ENCODE measurements at regions not wholly inside any gene's neighbourhood (a gene's known extent, or its start where the extent isn't known, plus 50 kb on each side); places are given as distances from the start of the nearest gene placed in this dataset.

DNA sequence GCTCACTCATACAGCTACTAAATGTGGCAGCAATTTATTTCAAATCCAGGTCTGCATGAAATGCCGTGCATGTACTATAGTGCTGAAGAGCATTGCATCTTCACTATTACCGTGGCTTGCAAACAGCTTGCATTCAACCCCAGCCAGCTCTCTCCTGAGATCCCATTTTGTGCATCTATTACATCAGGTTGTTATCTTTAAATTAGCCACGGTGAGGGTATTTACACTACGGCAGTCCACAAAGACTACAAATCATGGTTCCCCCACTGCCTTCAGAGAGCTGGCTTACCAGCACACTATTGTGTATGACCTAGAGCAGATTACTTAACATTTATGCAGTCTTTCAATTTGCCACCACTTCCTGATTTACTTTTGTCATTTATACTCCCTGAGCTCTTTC is 621.3 kb upstream of the LRATD1 start:
- Mint-ChIP-seq H3K27ac (no peak overlapping the region), H3K9me3 (peaks cover 13% of the 10 kb centered on the region), H3K4me1 (ENCODE audit: low read depth) (no peaks in the 10 kb centered on the region), H3K27me3 (no peaks in the 10 kb centered on the region), H3K4me3 (no peak overlapping the region), H3K36me3 (ENCODE audit: low read depth) (no peaks in the 10 kb centered on the region)
- ATAC-seq = no peak
- POLR2A ChIA-PET = no interaction called here
- intact Hi-C loops (cut with micrococcal nuclease) = no loop called here
- CTCF ChIA-PET = no interaction called here
- TF ChIP-seq, protein P1, sequence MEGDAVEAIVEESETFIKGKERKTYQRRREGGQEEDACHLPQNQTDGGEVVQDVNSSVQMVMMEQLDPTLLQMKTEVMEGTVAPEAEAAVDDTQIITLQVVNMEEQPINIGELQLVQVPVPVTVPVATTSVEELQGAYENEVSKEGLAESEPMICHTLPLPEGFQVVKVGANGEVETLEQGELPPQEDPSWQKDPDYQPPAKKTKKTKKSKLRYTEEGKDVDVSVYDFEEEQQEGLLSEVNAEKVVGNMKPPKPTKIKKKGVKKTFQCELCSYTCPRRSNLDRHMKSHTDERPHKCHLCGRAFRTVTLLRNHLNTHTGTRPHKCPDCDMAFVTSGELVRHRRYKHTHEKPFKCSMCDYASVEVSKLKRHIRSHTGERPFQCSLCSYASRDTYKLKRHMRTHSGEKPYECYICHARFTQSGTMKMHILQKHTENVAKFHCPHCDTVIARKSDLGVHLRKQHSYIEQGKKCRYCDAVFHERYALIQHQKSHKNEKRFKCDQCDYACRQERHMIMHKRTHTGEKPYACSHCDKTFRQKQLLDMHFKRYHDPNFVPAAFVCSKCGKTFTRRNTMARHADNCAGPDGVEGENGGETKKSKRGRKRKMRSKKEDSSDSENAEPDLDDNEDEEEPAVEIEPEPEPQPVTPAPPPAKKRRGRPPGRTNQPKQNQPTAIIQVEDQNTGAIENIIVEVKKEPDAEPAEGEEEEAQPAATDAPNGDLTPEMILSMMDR (IDR thresholded peaks at IDR 0.05) = no peak
- no peak for DNase-seq

DNA sequence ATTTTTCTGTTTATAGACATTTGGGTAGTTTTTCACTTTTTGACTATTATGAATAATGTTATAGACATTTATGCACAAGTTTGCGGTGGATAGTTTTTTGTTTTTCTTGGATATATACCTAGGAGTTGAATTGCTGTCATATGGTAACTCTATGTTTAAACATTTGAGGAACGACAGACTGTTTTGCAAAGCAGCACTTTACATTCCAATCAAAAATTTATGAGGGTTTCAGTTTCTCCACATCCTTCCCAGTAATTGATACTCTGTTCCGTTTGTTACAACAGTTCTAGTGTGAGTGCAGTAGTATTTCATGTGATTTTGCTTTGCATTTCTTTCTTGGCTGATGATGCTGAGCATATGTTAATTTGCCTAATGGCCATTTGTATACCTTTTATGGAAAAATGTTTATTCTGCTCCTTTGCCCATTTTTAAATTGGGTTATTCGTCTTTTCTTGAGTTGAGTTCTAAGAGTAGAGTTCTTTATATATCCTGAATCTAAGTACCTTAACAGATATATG is 617.3 kb upstream of the LRATD1 start:
- Mint-ChIP-seq H3K4me3 (no peak overlapping the region), H3K27ac (no peak overlapping the region), H3K27me3 (no peaks in the 10 kb centered on the region), H3K9me3 (peaks cover 12% of the 10 kb centered on the region), H3K4me1 (ENCODE audit: low read depth) (no peaks in the 10 kb centered on the region), H3K36me3 (ENCODE audit: low read depth) (no peaks in the 10 kb centered on the region)
- DNase-seq (no peak), ATAC-seq (no peak)
- ChIA-PET POLR2A (no interaction called here), CTCF (no interaction called here)
- TF ChIP-seq, protein P1 (IDR thresholded peaks at IDR 0.05) = no peak
- intact Hi-C loops (cut with micrococcal nuclease) = no loop called here

DNA sequence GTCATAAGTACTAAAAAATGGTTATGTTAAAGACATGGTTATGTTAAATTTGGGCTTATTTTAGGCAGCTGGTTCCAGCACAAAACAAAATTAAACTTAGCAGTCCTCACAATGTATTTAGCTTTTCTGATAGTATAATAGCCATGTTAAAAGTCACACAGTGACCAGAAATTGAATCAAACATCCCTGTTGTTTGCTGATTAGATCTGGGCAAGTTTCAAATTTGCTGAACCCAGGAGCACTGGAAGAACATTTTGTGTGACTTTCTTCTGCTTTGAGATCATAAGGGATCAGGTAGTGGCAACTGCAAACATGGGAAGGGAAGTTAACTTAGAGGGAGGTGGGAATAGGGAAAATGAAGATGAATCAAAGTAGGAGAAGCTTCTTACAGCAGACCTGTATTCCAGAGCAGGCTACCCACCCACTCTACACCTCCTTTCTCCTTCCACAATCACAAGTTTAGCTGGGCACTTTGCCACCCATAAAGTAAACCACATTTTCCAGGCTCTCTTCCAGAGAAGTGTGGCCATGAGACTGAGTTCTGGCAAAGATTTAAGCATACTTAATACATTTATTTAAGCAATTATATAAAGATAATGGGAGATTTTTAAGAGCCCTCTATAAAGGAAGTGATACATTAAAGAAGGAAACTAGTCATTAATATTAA is 616.1 kb upstream of the LRATD1 start:
- ChIA-PET CTCF (no interaction called here), POLR2A (no interaction called here)
- Mint-ChIP-seq H3K27ac (no peak overlapping the region), H3K36me3 (ENCODE audit: low read depth) (no peaks in the 10 kb centered on the region), H3K4me1 (ENCODE audit: low read depth) (no peaks in the 10 kb centered on the region), H3K4me3 (no peak overlapping the region), H3K27me3 (no peaks in the 10 kb centered on the region), H3K9me3 (peaks cover 9% of the 10 kb centered on the region)
- intact Hi-C loops (cut with micrococcal nuclease) = no loop called here
- no peak for DNase-seq
- TF ChIP-seq, protein P1 (IDR thresholded peaks at IDR 0.05) = no peak
- ATAC-seq = no peak

DNA sequence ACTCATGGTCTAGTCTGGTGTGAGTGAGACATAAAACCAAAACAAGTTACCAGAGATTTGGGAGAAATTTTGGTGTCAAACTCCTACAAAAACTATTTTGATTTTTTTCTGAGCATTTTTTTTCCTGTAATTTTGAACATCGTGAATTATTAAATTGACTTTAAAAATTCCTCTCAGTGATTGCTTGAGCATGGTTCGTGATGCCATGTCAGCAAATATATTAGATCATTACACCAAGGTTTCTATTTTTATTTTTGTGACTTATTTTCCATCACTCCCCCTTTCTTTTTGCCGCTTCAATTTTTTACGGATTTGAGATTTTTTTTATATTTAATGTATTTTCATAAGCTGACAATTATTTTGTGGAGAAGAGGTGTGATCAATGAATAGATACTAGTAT is 613.9 kb upstream of the LRATD1 start:
- ChIA-PET POLR2A (no interaction called here), CTCF (no interaction called here)
- Mint-ChIP-seq H3K4me1 (ENCODE audit: low read depth) (no peaks in the 10 kb centered on the region), H3K4me3 (no peak overlapping the region), H3K27me3 (no peaks in the 10 kb centered on the region), H3K9me3 (peaks cover 6% of the 10 kb centered on the region), H3K27ac (no peak overlapping the region), H3K36me3 (ENCODE audit: low read depth) (no peaks in the 10 kb centered on the region)
- DNase-seq (no peak), ATAC-seq (no peak)
- TF ChIP-seq, protein P1 (IDR thresholded peaks at IDR 0.05) = no peak
- intact Hi-C loops (cut with micrococcal nuclease) = no loop called here

DNA sequence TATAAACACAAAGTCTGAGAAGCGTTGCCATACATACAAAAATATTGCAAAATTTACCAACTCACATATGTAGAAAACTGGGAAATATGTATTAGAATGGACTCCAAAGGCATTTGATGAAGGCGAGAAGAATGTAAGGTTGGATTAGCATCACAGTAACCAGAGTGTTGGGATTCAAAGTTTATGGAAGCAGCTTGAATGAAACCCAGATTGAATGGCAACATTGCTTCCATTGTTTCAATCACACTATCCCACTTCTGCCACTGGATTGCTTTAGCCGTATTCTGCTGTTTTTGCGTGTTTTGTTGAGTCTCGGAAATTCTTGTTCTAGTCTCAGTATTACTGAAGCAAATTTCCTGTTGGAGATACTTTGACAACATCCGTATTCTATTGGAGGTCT is 609.0 kb upstream of the LRATD1 start:
- peaks cover 4% of the 10 kb centered on the region for H3K9me3 Mint-ChIP-seq
- H3K27ac Mint-ChIP-seq = no peak overlapping the region
- ChIA-PET CTCF (no interaction called here), POLR2A (no interaction called here)
- no peaks in the 10 kb centered on the region for H3K27me3 Mint-ChIP-seq
- ATAC-seq (no peak), DNase-seq (no peak)
- no peak overlapping the region for H3K4me3 Mint-ChIP-seq
- no peaks in the 10 kb centered on the region for H3K36me3 Mint-ChIP-seq (ENCODE audit: low read depth)
- no peaks in the 10 kb centered on the region for H3K4me1 Mint-ChIP-seq (ENCODE audit: low read depth)
- TF ChIP-seq, protein P1 (IDR thresholded peaks at IDR 0.05) = no peak
- intact Hi-C loops (cut with micrococcal nuclease) = no loop called here

Data from activated CD8-positive, alpha-beta T cell treated with anti-CD3 and anti-CD28 coated beads for 36 hours (primary cell).